ENCODE measurements at regions not wholly inside any gene's neighbourhood (a gene's known extent, or its start where the extent isn't known, plus 50 kb on each side); places are given as distances from the start of the nearest gene placed in this dataset.

GRCh38 chr3:6602329-6602728 lies 258.6 kb upstream of the GRM7 start:
- TF ChIP-seq, protein P1, sequence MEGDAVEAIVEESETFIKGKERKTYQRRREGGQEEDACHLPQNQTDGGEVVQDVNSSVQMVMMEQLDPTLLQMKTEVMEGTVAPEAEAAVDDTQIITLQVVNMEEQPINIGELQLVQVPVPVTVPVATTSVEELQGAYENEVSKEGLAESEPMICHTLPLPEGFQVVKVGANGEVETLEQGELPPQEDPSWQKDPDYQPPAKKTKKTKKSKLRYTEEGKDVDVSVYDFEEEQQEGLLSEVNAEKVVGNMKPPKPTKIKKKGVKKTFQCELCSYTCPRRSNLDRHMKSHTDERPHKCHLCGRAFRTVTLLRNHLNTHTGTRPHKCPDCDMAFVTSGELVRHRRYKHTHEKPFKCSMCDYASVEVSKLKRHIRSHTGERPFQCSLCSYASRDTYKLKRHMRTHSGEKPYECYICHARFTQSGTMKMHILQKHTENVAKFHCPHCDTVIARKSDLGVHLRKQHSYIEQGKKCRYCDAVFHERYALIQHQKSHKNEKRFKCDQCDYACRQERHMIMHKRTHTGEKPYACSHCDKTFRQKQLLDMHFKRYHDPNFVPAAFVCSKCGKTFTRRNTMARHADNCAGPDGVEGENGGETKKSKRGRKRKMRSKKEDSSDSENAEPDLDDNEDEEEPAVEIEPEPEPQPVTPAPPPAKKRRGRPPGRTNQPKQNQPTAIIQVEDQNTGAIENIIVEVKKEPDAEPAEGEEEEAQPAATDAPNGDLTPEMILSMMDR (IDR thresholded peaks at IDR 0.05) = no peak
- no peak for TF ChIP-seq POLR2A (IDR thresholded peaks at IDR 0.05)
